ENCODE measurements at regions not wholly inside any gene's neighbourhood (a gene's known extent, or its start where the extent isn't known, plus 50 kb on each side); places are given as distances from the start of the nearest gene placed in this dataset.

DNA sequence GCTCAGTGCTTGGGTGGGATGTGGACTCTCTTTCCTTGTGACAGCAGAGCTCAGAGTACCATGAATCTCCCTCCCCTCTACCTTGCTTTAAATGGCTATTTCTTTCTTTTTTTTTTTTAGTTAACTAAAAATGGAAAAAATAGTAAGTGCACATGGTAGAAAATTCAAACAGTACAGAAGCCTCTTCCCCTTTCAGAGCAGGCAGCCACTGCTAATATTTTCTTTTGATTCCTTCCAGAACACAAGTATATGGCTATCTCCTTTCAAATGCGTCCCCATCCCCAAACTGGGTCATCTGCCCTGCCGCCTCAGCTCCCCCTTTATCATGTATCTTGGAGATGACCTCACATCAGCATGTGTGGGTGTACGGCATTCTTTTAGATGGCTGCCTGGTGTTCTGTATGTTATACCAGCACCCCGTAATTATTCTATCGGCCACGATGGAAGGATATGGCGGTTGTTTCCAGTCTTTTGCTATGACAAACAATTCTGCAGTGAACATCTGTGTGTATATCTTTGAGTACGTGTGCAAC, 70.5 kb upstream of the DLX2 start:
- TF ChIP-seq POLR2A (IDR thresholded peaks at IDR 0.05; ENCODE audit: low read length): no peak
- no peak for TF ChIP-seq GATA1 (IDR thresholded peaks at IDR 0.05; ENCODE audit: low read depth, low read length)
